SK-N-MC (cell line): ENCODE measurements at regions not wholly inside any gene's neighbourhood (a gene's known extent, or its start where the extent isn't known, plus 50 kb on each side); places are given as distances from the start of the nearest gene placed in this dataset.

ENCODE experiments used
- EZH2 ChIP-seq: fragments of 200-600 bp; sonication (generic); IDR thresholded peaks from one replicate; pipeline ENCODE4 v1.6.1; 2017; ENCODE audit warnings: antibody characterized with exemption
- POLR2AphosphoS5 ChIP-seq: IDR thresholded peaks from 2 replicates; pipeline ENCODE4 v1.6.1; 2012; ENCODE audit warnings: mild to moderate bottlenecking, low read depth, low read length, borderline replicate concordance

DNA sequence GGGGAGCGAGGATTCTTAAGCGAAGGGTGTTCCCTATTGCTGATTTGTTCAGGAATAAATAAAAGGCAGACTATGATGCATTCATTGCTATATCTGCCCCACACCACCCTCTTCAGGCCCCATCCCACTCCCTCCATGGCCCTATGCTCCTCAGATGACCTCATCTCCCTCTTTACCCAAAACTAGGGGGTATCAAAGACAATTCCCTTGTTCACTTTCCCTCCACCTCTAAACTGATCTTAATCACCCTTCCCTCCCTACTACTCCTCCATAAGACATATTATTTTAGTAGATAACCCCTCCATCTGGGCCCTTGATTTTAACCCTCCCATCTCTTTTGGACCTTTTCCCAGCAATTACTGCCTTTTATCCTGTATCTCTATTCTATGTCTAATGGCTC is 434.9 kb upstream of the RUNX1 start:
- TF ChIP-seq EZH2 (no peak), POLR2AphosphoS5 (no peak)
